CD4-positive, alpha-beta T cell treated with Interleukin-17A for 1 hour (primary cell): ENCODE measurements at regions not wholly inside any gene's neighbourhood (a gene's known extent, or its start where the extent isn't known, plus 50 kb on each side); places are given as distances from the start of the nearest gene placed in this dataset.
"Not testable (repeated sequence)": the region's sequence is repeated elsewhere in the genome, so short reads cannot be mapped to it uniquely, and the experiment has no call there.

Experiments
- DNase-seq: peaks from one replicate; pipeline ENCODE4 v3.0.0-alpha.2; 2020

GRCh38 chr13:109355875-109356434, 430.4 kb downstream of the IRS2 start:
- no peak for DNase-seq

GRCh38 chr13:109355166-109355565, 431.2 kb downstream of the IRS2 start:
- DNase-seq = no peak

GRCh38 chr13:109351236-109351635, 435.1 kb downstream of the IRS2 start:
- DNase-seq = no peak

GRCh38 chr13:109348519-109349258, 437.7 kb downstream of the IRS2 start:
- DNase-seq = no peak

GRCh38 chr13:109346060-109346459, 440.3 kb downstream of the IRS2 start:
- DNase-seq = no peak

- DNase-seq = no peak
Observed at GRCh38 chr13:109345433-109345941, 440.9 kb downstream of the IRS2 start.

- no peak for DNase-seq
Observed at GRCh38 chr13:109344552-109345157, 441.7 kb downstream of the IRS2 start.

- DNase-seq = no peak
Observed at GRCh38 chr13:109336730-109337129, 449.7 kb downstream of the IRS2 start.

- no peak for DNase-seq
Observed at GRCh38 chr13:109333893-109334651, 452.3 kb downstream of the IRS2 start.

GRCh38 chr13:109332506-109333499, 453.6 kb downstream of the IRS2 start:
- no peak for DNase-seq

GRCh38 chr13:109331898-109332297, 454.5 kb downstream of the IRS2 start:
- DNase-seq = no peak

- no peak for DNase-seq
Observed at GRCh38 chr13:109331011-109331433, 455.4 kb downstream of the IRS2 start.

GRCh38 chr13:109330123-109330522, 456.3 kb downstream of the IRS2 start:
- DNase-seq = no peak

- no peak for DNase-seq
Observed at GRCh38 chr13:109329175-109329574, 457.2 kb downstream of the IRS2 start.

GRCh38 chr13:109326601-109327000, 459.8 kb downstream of the IRS2 start:
- DNase-seq = no peak

GRCh38 chr13:109323338-109323737, 463.0 kb downstream of the IRS2 start:
- DNase-seq = no peak

- DNase-seq = no peak
Observed at GRCh38 chr13:109318945-109319590, 467.3 kb downstream of the IRS2 start.

GRCh38 chr13:109315481-109315880, 470.9 kb downstream of the IRS2 start:
- DNase-seq = no peak

- DNase-seq = no peak
Observed at GRCh38 chr13:109314101-109314500, 472.3 kb downstream of the IRS2 start.

- DNase-seq = no peak
Observed at GRCh38 chr13:109312399-109312798, 474.0 kb downstream of the IRS2 start.

- not testable (repeated sequence) for DNase-seq
Observed at GRCh38 chr13:109311431-109311976, 474.9 kb downstream of the IRS2 start.
